ENCODE measurements at regions not wholly inside any gene's neighbourhood (a gene's known extent, or its start where the extent isn't known, plus 50 kb on each side); places are given as distances from the start of the nearest gene placed in this dataset.

- no peak for DNase-seq (ENCODE audit: low read depth, low spot score)
- ChIA-PET POLR2A (no interaction called here), CTCF (no interaction called here)
Observed at GRCh38 chr10:131728286-131729228, 172.3 kb upstream of the PPP2R2D start.

GRCh38 chr10:131729361-131729760 is 171.4 kb upstream of the PPP2R2D start:
- ChIA-PET CTCF (no interaction called here), POLR2A (no interaction called here)
- DNase-seq (ENCODE audit: low read depth, low spot score) = no peak
- no peak overlapping the region for H3K4me3 ChIP-seq (ENCODE audit: low read depth, low read length)
- TF ChIP-seq CTCF (IDR thresholded peaks at IDR 0.05; ENCODE audit: insufficient read depth, low read length, missing control alignments) = no peak

More at GRCh38 chr10:131728286-131729228, 172.3 kb upstream of the PPP2R2D start:
- no peak for TF ChIP-seq CTCF (IDR thresholded peaks at IDR 0.05; ENCODE audit: insufficient read depth, low read length, missing control alignments)
- no peak overlapping the region for H3K4me3 ChIP-seq (ENCODE audit: low read depth, low read length)

GRCh38 chr10:131729938-131730660 is 170.7 kb upstream of the PPP2R2D start:
- POLR2A ChIA-PET = no interaction called here
- CTCF ChIA-PET = no interaction called here
- DNase-seq (ENCODE audit: low read depth, low spot score) = no peak
- no peak overlapping the region for H3K4me3 ChIP-seq (ENCODE audit: low read depth, low read length)
- TF ChIP-seq CTCF (IDR thresholded peaks at IDR 0.05; ENCODE audit: insufficient read depth, low read length, missing control alignments) = no peak

GRCh38 chr10:131730771-131731497 is 169.9 kb upstream of the PPP2R2D start:
- CTCF ChIA-PET = no interaction called here
- POLR2A ChIA-PET = no interaction called here
- TF ChIP-seq CTCF (IDR thresholded peaks at IDR 0.05; ENCODE audit: insufficient read depth, low read length, missing control alignments) = no peak
- no peak overlapping the region for H3K4me3 ChIP-seq (ENCODE audit: low read depth, low read length)
- no peak for DNase-seq (ENCODE audit: low read depth, low spot score)

- TF ChIP-seq CTCF (IDR thresholded peaks at IDR 0.05; ENCODE audit: insufficient read depth, low read length, missing control alignments) = no peak
- no peak for DNase-seq (ENCODE audit: low read depth, low spot score)
- ChIA-PET POLR2A (no interaction called here), CTCF (no interaction called here)
- H3K4me3 ChIP-seq (ENCODE audit: low read depth, low read length) = no peak overlapping the region
Observed at GRCh38 chr10:131731780-131732630, 168.8 kb upstream of the PPP2R2D start.
